ENCODE measurements at regions not wholly inside any gene's neighbourhood (a gene's known extent, or its start where the extent isn't known, plus 50 kb on each side); places are given as distances from the start of the nearest gene placed in this dataset.

DNA sequence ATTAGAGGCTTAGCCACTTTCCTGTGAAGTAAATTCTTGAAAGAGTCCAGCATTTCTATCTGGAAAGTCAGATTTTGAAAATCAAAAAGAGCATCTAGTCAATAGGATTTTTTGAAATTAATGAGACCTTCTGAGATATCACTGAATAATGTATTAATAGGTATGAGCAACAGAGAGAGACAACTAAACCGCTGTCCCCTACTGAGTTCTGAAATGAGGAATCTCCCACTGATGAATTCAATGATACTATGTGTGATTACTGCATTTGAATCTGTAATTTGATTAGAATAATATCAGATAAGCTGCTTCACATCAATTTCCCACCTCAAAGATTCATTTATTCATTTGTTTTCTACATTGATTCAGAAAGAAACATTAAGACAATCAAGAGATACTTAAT lies 252.8 kb downstream of the TMX3 start:
- no peak for DNase-seq

DNA sequence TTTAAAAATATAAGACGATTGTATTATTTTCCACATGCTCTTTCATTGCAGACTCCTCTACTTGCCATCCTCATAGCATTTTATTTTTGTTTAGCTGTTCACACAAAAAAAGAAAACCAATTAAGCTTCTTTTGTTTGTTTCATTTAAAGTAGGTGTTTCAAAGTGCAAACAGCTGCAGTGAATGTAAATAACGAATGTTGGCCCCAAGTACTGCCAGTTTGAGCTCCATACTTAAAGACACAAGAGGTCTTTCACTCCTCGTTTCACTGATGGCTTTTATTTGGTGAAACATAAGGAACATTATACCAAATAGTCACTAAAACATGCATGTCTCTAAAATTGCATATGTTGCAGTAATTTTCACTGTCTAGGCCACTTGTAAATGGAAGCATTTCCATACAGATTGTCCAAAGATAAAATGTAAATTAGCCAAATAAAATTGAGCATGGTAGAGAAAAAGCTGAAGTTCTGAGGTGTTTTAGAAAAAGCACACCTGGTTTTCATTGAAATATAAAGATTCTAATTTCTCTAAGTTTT lies 253.4 kb downstream of the TMX3 start:
- DNase-seq: no peak

DNA sequence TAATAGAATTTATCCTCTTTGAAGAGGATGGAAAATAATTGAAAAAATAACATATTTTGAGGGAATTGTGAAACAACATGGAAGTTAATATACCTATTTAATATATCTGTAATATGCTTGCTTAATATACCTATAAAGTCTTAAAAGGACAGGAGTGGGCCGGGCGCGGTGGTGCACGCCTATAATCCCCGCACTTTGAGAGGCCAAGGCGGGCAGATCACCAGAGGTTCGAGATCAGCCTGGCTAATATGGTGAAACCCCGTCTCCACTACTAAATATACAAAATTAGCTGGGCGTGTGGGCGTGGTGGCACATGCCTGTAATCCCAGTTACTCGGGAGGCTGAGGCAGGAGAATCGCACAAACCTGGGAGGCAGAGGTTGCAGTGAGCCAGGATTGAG lies 254.9 kb downstream of the TMX3 start:
- no peak for DNase-seq

DNA sequence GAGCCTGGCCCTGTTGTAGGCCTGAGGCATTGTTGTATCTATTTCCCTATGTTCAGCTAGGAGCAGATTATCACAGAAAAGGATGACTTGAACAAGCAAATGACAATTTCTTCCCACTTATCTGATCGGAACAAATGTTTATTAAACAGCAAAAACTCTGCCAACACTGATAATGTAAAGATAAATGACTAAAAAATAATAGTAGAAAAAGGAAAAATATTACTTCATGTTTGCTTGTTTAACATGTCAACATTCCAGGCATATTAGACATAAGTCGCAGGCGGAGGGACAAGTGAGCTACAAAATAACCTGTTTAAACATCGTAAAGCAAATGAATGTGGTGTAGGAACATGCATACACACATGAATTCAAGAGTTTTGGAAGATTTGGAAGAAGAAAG lies 257.9 kb downstream of the TMX3 start:
- no peak for DNase-seq

DNA sequence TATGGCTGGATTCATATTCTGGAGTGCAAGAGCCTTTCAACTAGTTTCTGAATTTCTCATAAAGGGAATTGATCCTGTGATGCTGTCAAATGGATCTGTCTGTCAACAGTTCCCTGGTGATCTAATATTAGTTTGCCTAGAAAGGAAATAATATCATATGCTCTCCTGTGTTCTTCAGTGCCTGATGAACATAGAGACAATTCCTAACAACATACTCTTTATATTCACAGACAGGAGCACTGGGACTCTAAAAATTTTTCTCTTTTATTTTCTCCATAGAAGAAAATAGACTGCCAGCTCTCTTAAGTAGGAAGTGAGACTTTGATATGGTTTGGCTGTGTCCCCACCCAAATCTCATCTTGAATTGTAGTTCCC lies 259.7 kb downstream of the TMX3 start:
- no peak for DNase-seq

DNA sequence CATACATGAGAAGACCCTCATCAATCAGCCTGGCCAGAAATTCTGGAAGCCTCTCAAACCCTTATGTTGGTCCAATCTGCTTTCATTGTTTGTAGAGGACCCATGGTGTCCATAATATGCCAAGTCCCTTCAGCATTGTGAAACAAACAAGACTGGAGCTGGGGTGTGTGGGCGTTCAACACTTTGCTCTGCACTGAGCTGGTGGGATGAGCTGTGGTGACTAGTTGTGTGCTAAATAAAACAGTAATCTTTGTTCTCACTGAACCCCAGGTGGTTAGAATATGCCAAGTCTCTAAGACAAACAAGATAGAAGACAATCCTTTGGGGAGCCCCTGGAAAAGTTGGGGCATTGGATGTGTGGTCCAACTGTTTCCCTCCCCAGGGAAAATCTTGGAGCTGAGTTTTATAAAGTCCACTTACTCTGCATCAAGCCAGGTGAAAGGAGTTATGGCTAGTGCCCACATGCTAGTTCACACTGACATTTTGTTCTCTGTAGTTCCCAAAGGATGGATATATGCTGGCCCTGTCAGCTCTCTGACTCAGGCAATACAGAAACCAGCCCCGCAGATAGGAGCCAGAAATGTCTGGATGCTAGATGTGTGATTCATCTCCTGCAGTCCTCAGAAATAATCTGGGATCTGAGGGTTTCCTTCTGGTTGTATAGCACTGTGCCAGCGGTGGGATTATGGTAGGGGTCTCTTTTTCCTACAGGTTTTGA lies 260.2 kb downstream of the TMX3 start:
- no peak for DNase-seq

DNA sequence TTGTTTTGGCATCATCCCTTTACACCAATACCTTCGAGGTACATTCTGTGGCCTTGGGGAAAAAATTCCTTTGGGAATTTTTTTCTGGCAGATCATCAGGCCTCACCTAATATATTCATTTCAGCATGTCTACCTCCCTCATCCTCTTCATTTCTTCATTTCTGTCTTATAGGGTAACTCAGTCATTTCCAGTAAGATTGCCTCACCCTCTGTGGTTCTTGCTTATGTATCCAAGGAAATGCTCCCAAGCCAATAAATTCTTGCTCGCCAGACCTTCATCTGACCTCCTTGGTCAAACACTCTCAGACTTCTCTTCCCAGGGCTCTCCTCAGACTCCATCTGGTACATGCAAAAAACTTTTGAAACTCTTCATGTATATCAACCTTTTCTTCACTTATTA lies 265.6 kb downstream of the TMX3 start:
- DNase-seq: no peak

DNA sequence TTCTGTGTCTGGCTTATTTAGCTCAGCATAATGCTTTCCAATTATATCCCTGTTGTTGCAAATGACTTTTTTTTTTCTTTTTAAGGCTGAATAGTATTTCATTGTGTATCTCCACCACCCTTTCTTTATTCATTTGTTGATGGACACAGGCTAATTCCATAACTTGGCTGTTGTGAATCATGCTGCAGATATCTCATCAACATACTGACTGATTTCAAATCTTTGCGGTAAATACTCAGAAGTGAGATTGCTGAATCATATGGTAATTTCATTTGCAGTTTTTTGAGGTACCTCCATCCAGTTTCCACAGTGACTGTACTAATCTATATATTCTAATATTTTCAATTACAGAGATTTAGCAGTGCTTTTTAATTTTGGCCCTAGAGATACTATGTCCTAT lies 266.2 kb downstream of the TMX3 start:
- DNase-seq: no peak

DNA sequence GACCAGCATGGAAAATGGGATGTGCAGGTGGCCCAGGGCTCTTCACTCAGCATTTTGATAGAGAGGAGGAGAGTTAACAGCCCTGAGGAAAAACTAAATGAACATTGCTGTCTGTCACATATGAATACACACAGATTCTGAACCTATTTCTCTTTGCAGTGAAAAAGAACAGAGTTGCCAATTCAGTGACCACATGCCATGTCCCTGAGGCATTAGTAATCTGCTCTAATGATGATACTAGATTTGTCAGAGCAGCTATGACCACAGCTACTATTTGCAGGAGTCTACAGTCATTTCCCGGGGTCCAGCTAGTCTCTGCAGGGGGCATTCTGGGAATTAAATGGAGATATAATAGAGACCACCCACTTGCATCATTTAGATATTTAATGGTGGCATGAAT lies 267.6 kb downstream of the TMX3 start:
- no peak for DNase-seq

DNA sequence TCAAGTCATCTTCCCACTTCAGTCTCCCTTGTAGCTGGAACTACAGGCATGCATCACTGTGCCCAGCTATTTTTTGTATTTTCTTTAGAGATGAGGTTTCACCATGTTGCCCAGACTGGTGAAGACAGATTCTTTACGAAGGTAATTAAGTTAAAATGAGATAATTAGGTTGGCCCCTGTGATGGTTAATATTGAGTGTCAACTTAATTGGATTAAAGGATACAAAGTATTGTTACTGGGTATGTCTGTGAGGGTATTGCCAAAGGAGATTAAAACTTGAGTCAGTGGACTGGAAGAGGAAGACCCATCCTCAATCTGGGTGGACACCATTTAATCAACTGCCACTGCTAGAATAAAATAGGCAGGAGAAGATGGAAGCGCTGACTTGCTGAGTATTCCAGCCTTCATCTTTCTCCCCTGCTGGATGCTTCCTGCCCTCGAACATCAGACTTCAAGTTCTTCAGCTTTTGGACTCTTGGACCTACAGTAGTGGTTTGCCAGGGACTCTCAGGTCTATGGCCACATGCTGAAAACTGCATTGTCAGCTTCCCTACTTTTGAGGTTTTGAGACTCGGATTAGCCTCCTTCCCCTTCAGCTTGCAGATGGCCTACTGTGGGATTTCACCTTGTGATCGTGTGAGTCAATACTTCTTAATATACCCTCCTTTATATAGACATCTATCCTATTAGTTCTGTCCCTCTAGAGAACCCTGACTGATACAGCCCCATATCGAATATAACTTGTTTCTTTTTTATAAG lies 269.1 kb downstream of the TMX3 start:
- DNase-seq: no peak

DNA sequence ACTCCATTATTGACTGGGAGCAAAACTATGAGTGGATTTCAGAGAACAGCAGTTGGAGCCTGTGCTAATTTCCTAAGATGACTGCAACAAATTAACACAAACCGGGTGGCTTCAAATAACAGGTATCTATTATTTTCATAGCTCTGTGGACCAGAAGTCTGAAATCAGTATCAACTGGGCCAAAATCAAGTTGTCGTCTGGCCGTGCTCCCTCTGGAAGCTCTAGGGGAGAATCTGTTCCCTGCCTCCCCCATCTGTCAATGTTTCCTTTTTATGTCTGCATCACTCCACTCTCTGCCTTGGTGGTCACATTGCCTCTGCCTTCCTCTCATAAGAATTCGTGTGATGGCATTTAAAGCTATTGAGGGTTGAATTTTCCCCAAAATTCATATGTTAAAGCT lies 269.8 kb downstream of the TMX3 start:
- DNase-seq: no peak

DNA sequence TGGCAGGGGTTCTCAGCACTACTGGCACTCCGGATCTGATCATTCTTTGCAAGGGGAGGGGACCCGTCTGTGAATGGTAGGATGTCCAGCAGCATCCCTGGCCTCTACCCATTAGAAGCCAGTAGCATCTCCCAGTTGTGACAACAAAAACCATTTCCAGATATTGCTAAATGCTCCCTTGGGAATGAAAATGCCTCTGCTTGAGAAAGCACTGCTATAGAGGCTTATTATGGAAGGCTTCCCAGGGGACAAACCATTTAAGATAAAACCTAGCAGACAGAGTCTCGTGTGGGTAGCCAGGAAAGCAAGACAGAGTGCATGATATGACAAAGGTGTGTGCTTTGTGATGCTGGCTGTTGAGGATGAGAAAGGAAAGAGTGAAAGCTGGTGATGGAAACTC lies 273.7 kb downstream of the TMX3 start:
- no peak for DNase-seq

DNA sequence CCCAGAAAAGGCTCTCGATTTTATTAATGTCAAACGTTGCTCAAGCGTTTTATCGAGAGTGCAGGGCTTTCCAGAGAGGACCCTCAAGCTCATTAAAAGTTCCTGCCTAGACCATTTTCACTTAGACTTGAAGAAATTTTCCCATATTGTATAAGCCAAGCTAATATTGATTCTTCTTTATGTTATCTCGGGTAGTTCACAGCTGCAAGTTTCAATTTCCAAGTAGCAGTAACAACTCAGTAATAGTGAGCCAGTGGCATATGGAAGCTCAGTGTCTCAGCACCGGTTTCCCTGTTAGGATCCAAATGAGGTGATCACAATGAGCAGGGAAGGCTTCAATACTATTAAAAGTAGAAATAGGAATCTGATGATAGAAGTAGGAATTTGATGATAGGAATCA lies 274.5 kb downstream of the TMX3 start:
- DNase-seq: no peak

DNA sequence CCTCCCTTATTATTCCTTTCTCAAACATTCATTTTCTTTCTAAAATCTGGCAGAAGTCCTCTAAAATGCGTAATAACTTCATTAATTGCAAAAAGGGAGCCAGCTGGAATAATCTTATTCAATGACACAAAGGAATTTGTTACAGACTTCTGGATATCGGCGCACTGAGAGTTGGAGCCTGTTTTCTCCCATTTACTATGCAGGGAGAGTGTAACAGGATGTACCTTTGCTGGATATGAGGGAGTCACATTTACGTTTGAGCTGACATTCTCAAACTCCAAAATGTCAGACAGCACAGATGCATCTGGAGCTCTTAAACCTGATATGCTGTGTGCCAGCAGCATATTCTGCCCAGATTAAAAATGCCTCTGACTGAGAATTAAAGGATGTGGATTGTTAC lies 275.3 kb downstream of the TMX3 start:
- no peak for DNase-seq

DNA sequence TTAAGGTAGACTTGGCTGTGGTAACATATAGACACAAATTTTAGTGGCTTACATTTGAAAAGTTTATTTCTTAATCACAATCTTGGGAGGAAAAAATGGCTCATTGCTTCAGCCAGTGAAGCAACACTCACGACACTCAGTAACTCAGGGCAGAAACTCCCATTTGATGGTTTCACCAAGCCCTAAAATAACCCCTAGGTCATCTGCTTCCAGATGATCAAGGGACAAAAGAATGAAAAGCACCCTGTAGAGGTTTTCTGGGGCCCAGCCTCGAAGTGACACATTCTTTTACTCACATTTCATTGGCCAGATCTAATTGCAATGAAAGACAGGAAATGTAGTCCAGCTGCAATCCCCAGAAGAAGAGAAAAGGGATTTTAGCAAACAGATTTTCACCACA lies 275.9 kb downstream of the TMX3 start:
- DNase-seq: no peak

DNA sequence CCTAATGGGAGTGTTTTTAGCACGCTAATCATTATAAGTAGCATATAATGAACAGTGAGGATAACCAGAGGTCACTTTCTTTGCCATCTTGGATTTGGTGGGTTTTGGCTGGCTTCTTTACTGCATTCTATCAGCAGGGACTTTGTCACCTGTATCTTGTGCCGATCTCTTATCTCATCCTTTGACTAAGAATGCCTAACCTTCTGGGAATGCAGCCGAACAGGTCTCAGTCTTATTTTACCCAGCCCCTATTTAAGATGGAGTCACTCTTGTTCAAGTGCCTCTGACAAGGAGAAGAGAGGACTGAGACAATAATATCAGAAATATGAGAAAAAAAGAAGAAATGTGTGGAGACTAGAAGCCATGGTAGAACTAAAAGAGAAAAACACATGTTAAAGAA lies 276.4 kb downstream of the TMX3 start:
- DNase-seq: no peak

DNA sequence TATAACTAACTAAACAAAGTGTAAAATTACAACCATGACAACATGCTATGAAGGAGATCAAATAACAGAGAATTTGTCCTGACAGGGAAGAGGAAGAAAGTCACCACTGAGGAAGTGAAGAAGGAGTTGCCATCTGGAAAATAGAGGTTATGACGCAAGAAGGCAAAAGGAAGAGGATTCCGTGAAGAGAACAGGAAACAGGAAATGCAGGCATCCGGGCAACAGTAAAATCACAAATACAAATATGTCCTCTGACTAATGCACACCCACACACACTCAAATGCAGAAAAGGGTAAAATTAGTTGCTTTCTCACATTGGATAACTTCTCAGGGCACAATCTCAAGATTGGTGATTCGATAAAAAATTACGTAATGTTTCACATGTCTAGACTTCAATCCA lies 278.4 kb downstream of the TMX3 start:
- no peak for DNase-seq

DNA sequence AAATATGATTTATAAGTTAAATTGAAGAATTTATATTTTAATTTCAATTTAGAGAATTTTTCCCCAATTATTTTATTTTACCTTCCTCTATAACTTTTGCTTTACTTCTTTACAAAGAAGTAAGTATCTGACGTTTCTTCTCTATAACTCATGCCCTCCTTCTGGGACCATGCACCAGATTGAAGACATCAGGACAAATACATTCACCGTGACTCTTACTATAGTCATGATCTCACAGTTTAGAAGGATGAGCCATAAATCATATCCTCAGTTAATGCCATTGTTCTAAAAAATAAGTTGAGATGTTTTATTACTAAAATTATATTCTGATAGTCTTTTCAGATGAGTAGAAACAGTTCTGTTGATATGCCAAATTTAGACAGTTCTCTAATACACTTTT lies 279.3 kb downstream of the TMX3 start:
- no peak for DNase-seq

DNA sequence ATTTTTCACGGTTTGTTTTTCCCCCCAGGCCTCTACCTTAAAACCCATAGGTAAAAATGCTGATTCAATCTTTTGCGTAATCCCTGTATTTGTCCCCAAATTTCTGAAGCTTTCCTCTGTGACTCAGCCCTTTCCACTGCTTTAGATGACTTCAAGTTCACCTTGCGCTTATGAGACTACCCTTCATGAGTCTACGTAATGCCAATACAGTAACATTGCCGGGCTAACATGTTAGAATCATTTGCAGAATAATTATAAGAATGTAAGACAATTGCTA lies 283.0 kb downstream of the TMX3 start:
- DNase-seq: no peak

DNA sequence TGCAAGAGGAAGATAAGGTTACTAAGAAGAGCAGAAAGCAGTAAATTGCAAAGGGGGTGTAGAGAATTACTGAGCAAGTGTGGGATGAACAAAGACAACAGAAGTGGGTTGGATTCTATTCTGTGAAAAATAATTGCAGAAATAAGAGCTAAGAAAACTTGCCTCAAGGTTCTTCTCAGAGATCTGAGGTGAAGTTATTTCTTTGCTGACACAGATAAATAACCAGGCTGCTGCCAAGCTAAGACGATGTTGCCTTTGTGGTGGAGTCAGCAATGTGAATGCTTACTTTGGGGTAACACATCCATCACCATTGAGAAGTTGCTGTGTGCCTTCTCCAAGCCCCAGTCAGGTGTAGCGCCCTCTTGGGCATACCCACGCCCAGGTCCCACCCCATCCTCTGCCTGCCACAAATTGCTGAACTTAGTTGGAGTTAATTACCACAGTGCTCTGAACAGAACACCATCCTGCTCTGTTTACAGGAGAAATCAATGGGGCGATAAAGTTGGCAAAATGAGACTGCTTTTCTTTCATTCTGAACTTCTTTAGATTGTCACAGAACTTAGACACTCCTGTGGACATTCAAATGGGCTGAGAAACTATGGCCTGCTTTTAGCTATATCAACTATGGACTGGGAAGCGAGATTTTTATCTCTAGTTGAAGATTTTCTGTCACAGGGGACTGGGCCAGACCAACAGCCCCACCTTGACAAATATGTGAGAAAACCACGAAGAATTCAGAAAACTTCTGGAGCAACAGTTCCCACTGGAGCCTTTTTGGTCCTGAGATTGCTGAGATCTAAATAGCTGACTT lies 283.6 kb downstream of the TMX3 start:
- DNase-seq: no peak

DNA sequence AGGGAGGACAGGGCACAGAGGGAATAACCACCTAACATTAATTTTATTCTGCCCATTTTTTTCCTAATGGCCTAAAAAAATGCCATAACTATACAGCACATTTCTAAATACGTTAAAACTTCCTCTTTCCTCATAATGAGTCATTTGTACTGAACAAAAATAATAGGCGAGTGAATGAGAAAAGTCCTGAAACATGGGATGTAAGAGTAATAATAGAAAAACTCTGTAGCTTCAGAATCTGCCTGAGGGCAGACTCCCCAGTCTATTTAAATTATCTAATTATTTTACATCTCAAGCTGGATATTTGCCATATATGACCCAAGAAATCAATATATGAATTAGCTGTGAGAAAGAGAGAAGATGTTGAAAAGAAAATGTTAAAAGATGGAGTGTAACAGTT lies 285.1 kb downstream of the TMX3 start:
- DNase-seq: no peak

DNA sequence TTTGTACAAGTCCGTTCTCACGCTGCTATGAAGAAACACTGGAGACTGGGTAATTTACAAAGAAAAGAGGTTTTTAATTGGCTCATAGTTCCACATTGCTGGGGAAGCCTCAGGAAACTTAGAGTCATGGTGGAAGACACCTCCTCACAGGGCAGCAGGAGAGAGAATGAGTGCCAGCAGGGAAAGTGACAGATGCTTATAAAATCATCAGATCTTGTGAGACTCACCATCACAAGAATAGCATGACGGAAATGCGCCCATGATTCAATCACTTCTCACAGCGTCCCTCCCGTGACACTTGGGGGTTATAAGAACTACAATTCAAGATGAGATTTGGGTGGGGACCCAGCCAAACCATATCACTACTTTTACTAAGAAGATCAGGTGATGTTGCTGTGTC lies 285.8 kb downstream of the TMX3 start:
- DNase-seq: no peak

DNA sequence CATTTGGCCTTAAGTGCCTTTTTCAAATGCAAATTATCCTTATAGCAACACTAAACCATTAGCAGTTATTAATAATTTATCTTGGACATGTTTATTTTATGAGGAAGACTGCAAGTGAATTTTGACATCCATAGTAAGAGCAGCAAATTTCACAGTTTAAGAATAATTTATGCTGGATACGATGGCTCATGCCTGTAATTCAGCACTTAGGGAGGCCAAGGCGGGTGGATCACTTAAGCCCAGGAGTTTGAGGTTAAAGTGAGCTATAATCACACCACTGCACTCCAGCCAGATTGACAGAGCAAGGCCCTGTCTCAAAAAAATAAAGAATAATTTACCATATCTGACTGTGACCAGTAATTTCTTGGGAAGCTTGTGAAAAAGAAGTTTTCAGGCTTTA lies 286.2 kb downstream of the TMX3 start:
- no peak for DNase-seq

DNA sequence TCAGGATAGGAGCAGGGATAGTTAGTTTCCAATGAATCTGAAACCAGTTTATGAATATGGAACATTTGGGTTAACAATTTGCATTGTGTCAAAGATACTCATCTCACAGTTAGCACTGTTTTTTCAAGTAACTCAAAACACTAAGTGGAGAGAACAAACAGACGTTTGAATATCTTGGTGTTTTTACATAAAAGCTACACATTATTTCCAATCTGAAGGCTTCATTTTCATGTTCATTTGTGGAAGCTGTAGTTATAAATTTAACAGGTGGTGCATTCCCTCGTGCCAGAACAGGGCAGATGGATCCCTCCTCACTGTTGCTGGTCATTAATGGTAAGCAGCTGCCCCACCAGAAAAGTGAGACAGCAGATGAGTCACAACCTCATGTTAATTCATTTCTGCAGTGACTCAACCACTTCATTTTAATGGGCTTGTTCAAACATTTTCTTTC lies 286.9 kb downstream of the TMX3 start:
- peak; percentile 1 for DNase-seq
